NT2/D1 (cell line): ENCODE measurements at regions not wholly inside any gene's neighbourhood (a gene's known extent, or its start where the extent isn't known, plus 50 kb on each side); places are given as distances from the start of the nearest gene placed in this dataset.

Experiments used
- YY1 ChIP-seq: IDR thresholded peaks from 2 replicates; pipeline ENCODE4 v1.6.1; 2011; ENCODE audit not compliant: insufficient read length, insufficient read depth
- ZNF274 ChIP-seq: IDR thresholded peaks from 2 replicates; pipeline ENCODE4 v1.6.1; 2011; ENCODE audit warnings: mild to moderate bottlenecking, low read depth, low read length

DNA sequence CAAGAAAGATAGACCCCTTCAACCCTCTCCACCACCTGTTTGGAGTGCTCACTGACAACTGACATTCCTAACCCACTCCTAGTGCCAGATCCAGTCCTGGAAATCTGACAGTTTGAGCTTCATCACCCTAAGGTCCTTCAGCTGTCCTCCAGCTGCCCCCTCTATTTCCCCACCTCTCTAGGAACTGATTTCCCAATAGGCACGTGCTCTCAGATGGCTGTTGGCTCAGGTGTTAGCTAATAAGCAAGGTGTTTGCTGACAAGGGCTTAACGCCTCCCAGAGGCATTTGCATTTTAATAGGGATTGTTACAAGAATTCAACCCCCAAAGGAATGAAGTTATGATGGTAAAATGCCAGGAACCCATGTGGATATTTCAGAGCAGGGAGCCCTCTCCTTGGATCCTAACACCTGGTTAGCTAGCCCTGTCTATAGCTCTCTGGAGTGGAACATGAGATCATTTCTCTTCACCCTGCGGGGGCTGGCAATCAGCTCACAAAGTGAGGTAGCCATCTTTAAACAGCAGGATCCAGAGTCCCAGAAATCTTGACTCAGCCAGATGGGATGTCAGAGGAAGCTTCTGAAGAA lies 348.5 kb upstream of the SFRP2 start:
- TF ChIP-seq ZNF274 (no peak), YY1 (no peak)
